Smooth muscle cell (in vitro differentiated cells): ENCODE measurements at regions not wholly inside any gene's neighbourhood (a gene's known extent, or its start where the extent isn't known, plus 50 kb on each side); places are given as distances from the start of the nearest gene placed in this dataset.

Experiments used
- DNase-seq: peaks from one replicate; lab custom pipeline; 2025; ENCODE audit not compliant: unreplicated experiment; lab: John Stamatoyannopoulos, UW
- H2AFZ ChIP-seq: fragments of 200-600 bp; sonication (generic); 2 replicates; pipeline ENCODE4 v1.6.0; 2016; ENCODE audit warnings: antibody characterized with exemption, low read depth, mild to moderate bottlenecking
- H3F3A ChIP-seq: fragments of 200-600 bp; sonication (generic); 2 replicates; pipeline ENCODE4 v1.6.0; 2017; ENCODE audit warnings: antibody characterized with exemption, low read depth
- H3K27ac ChIP-seq: fragments of 200-600 bp; sonication (generic); 2 replicates; pipeline ENCODE4 v1.5.1; 2016; ENCODE audit warnings: low read depth, mild to moderate bottlenecking
- H3K27me3 ChIP-seq: fragments of 200-600 bp; sonication (generic); 2 replicates; pipeline ENCODE4 v1.6.1; 2016; ENCODE audit warnings: low read depth, mild to moderate bottlenecking
- H3K36me3 ChIP-seq: fragments of 200-600 bp; sonication (generic); 2 replicates; pipeline ENCODE4 v1.5.1; 2016; ENCODE audit warnings: low read depth
- H3K4me1 ChIP-seq: fragments of 200-600 bp; sonication (generic); 2 replicates; pipeline ENCODE4 v1.5.1; 2016; ENCODE audit warnings: low read depth
- H3K4me2 ChIP-seq: fragments of 200-600 bp; sonication (generic); 2 replicates; pipeline ENCODE4 v1.6.0; 2016; ENCODE audit warnings: mild to moderate bottlenecking
- H3K4me3 ChIP-seq: fragments of 200-600 bp; sonication (generic); 2 replicates; pipeline ENCODE4 v1.5.1; 2016; ENCODE audit warnings: mild to moderate bottlenecking
- H3K79me2 ChIP-seq: fragments of 200-600 bp; sonication (generic); 2 replicates; pipeline ENCODE4 v1.6.0; 2016; ENCODE audit warnings: low read depth, mild to moderate bottlenecking
- H3K9ac ChIP-seq: fragments of 200-600 bp; sonication (generic); 2 replicates; pipeline ENCODE4 v1.6.0; 2016; ENCODE audit warnings: low read depth
- H3K9me3 ChIP-seq: fragments of 200-600 bp; sonication (generic); replicated peaks from 2 replicates; pipeline ENCODE4 v1.5.1; 2016; ENCODE audit warnings: low read depth
- H4K20me1 ChIP-seq: fragments of 200-600 bp; sonication (generic); 2 replicates; pipeline ENCODE4 v1.6.0; 2016; ENCODE audit warnings: low read depth
- CTCF ChIP-seq: fragments of 200-600 bp; sonication (generic); IDR thresholded peaks from 2 replicates; pipeline ENCODE4 v1.5.1; 2017; ENCODE audit warnings: borderline replicate concordance, mild to moderate bottlenecking, antibody characterized with exemption; ENCODE audit not compliant: insufficient read depth, poor library complexity, severe bottlenecking
- WGBS: methylation state at CpG from one replicate; pipeline ENCODE4 v1.1.7; 2016; ENCODE audit warnings: low lambda C conversion rate; 5-methylcytosine and 5-hydroxymethylcytosine counted together

GRCh38 chr2:12658310-12658945, 58.3 kb upstream of the TRIB2 start:
- DNase-seq = no peak
- Histone ChIP-seq H3K9me3 (no peaks in the 10 kb centered on the region), H4K20me1 (no peaks in the 10 kb centered on the region), H3K36me3 (no peaks in the 10 kb centered on the region), H3K4me2 (no peak overlapping the region), H2AFZ (no peak overlapping the region), H3K27ac (no peak overlapping the region), H3K27me3 (no peaks in the 10 kb centered on the region), H3K9ac (no peak overlapping the region), H3K4me1 (no peaks in the 10 kb centered on the region), H3F3A (no peaks in the 10 kb centered on the region), H3K79me2 (no peaks in the 10 kb centered on the region), H3K4me3 (no peak overlapping the region)
- no peak for TF ChIP-seq CTCF
- 94% methylated on average over 3 of the region's 3 CpGs for WGBS

- no peak for DNase-seq
- WGBS = 82% methylated on average over 1 of the region's 1 CpG
These were observed 55.2 kb upstream of the TRIB2 start for GRCh38 chr2:12661489-12661888.

GRCh38 chr2:12663306-12664037, 53.3 kb upstream of the TRIB2 start:
- WGBS = 92% methylated on average over 11 of the region's 11 CpGs
- no peaks in the 10 kb centered on the region for H3K79me2 ChIP-seq
- H3K4me3 ChIP-seq = no peak overlapping the region
- H3F3A ChIP-seq = no peaks in the 10 kb centered on the region
- no peaks in the 10 kb centered on the region for H3K4me1 ChIP-seq
- H2AFZ ChIP-seq = no peak overlapping the region
- TF ChIP-seq CTCF = no peak
- H3K36me3 ChIP-seq = no peaks in the 10 kb centered on the region
- no peak for DNase-seq
- no peaks in the 10 kb centered on the region for H4K20me1 ChIP-seq
- H3K9me3 ChIP-seq = peaks cover 7% of the 10 kb centered on the region
- no peak overlapping the region for H3K27ac ChIP-seq
- H3K9ac ChIP-seq = no peak overlapping the region
- H3K27me3 ChIP-seq = no peaks in the 10 kb centered on the region
- H3K4me2 ChIP-seq = no peak overlapping the region

More at GRCh38 chr2:12661489-12661888, 55.2 kb upstream of the TRIB2 start:
- TF ChIP-seq CTCF = no peak
- Histone ChIP-seq H3K9ac (no peak overlapping the region), H3K27ac (no peak overlapping the region), H3F3A (no peaks in the 10 kb centered on the region), H4K20me1 (no peaks in the 10 kb centered on the region), H3K9me3 (peaks cover 5% of the 10 kb centered on the region), H3K36me3 (no peaks in the 10 kb centered on the region), H3K4me2 (no peak overlapping the region), H3K79me2 (no peaks in the 10 kb centered on the region), H3K27me3 (no peaks in the 10 kb centered on the region), H2AFZ (no peak overlapping the region), H3K4me3 (no peak overlapping the region), H3K4me1 (no peaks in the 10 kb centered on the region)

GRCh38 chr2:12665334-12665733, 51.4 kb upstream of the TRIB2 start:
- Histone ChIP-seq H2AFZ (no peak overlapping the region), H3K27me3 (no peaks in the 10 kb centered on the region), H3K9me3 (peaks cover 7% of the 10 kb centered on the region), H3K36me3 (no peaks in the 10 kb centered on the region), H3K4me1 (no peaks in the 10 kb centered on the region), H3K4me2 (no peak overlapping the region), H3K27ac (no peak overlapping the region), H3K9ac (no peak overlapping the region), H4K20me1 (no peaks in the 10 kb centered on the region), H3K4me3 (no peak overlapping the region), H3F3A (no peaks in the 10 kb centered on the region), H3K79me2 (no peaks in the 10 kb centered on the region)
- no peak for TF ChIP-seq CTCF
- no peak for DNase-seq
